Stimulated activated CD8-positive, alpha-beta memory T cell treated with anti-CD3 and anti-CD28 coated beads, Interleukin-4, amount 100 ng/mL, for 24 hours (primary cell): ENCODE measurements at regions not wholly inside any gene's neighbourhood (a gene's known extent, or its start where the extent isn't known, plus 50 kb on each side); places are given as distances from the start of the nearest gene placed in this dataset.

ENCODE experiments used
- DNase-seq: peaks from one replicate; pipeline ENCODE4 v3.0.0-alpha.2; 2020; ENCODE audit warnings: low read depth

- no peak for DNase-seq
Measured at GRCh38 chr22:48265000-48265625, 1502.7 kb downstream of the TBC1D22A start.

- no peak for DNase-seq
Measured at GRCh38 chr22:48264586-48264985, 1502.1 kb downstream of the TBC1D22A start.

DNA sequence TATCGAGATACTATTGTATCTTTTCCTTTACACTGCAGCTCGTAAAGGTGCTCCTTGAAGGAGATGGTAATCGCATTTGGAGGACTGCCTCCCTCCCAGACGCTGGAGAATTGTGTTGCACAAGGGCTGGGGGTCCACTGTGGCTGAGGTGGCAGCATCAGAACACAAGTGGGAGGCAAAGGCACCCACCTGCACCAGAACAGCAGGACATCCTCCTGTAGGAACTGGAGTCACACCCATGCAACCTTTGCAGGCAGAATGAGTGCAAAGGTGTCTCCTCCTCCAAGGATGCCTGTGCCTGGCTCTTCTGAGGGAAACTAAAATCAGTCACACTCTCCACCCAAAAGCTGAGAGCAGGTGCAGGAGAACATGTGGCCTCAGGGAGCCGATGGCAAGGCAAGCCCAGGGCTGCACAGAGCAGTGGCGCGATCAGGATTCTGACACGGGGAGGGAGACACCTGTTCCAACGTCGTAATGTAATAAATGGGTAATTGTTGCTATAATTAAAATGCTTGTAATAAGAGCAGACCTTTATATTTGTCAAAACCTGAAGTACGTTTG, 1501.4 kb downstream of the TBC1D22A start:
- DNase-seq, result no peak

GRCh38 chr22:48263431-48263765, 1500.9 kb downstream of the TBC1D22A start:
- no peak for DNase-seq

GRCh38 chr22:48262596-48263430, 1500.4 kb downstream of the TBC1D22A start:
- no peak for DNase-seq

- no peak for DNase-seq
Measured at GRCh38 chr22:48261706-48262105, 1499.3 kb downstream of the TBC1D22A start.

DNA sequence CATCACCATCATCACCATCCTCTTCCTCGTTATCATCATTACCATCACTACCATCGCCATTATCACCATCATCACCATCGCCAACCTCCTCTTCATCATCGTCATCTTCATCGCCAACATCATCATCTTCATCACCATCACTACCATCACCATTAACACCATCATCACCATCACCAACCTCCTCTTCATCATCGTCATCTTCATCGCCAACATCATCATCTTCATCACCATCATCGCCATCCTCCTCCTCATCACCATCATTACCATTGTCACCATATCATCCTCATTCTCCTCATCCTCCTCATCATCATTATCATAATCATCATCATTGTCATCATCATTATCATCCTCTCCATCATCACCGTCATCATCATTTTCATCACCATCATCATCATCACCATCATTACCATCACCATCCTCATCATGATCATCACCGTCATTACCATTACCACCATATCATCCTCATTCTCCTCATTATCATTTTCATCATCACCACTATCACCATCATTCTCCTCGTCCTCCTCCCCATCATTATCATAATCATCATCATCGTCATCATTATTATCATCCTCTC, 1498.7 kb downstream of the TBC1D22A start:
- no peak for DNase-seq

GRCh38 chr22:48259991-48260670, 1497.7 kb downstream of the TBC1D22A start:
- no peak for DNase-seq

- DNase-seq, result no peak
Measured at GRCh38 chr22:48258811-48259210, 1496.4 kb downstream of the TBC1D22A start.

- no peak for DNase-seq
Measured at GRCh38 chr22:48258064-48258701, 1495.7 kb downstream of the TBC1D22A start.

GRCh38 chr22:48257685-48258055, 1495.2 kb downstream of the TBC1D22A start:
- no peak for DNase-seq

- no peak for DNase-seq
Measured at GRCh38 chr22:48256776-48257684, 1494.6 kb downstream of the TBC1D22A start.

DNA sequence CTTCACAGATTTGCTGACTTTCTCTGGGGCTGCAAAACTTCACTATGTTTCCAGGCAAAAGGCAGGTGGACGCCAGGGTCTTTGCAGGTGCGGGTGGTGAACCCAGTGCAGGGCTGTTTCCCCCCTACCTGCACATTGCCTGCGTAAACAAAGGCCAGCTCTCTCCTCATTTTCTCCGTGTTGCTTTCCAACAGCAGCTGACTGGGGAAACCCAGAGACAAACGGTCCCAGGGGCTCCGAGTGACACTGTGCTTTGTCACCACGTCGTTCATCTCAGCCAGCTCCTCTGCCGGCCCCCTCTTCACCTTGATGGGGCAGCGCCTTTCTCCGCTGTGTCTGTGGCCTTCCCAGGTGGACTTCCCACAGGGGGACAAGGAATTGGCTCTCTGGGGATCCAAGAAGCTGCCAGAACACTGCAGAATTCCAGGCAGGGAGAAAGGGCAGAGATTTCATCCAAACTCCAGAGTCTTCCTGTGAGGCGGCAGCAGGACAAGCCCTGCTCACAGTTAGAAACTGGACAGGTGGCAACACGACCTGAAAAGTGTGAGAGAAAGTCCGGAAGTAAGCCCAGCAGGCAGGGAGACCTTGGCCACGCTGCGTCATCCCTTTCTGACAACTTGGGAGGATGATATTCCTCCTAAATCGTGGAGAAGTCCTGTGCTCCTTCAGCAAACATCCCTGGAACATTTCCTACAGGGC, 1493.7 kb downstream of the TBC1D22A start:
- DNase-seq, result no peak

DNA sequence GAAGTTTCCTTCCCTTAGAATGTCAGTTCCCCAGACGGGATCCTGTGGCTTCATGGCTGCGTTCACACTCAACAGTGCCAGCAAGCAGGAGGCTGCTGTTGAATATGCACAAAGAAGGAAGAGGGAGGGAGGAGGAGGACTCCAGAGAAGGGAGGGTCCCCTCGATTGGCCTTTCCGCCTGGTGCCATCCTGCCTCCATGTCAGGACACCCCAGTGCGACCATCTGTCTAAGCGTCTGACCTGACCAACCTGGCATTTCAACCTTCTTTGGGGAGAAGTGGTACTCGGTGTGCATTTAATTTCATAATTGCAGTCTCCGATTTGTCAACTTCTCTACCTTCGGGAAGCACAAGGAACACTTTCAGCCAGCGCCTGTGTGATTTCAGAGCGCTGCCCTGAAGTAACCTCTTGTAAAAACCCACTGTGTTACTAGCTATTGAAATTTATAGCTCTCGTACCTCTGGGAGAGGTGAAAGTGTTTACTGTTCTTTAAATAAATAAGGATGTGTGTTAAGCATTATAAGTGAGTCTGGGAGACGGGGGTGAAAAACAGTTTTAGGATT, 1491.9 kb downstream of the TBC1D22A start:
- DNase-seq, result no peak

GRCh38 chr22:48253573-48253972, 1491.1 kb downstream of the TBC1D22A start:
- no peak for DNase-seq

DNA sequence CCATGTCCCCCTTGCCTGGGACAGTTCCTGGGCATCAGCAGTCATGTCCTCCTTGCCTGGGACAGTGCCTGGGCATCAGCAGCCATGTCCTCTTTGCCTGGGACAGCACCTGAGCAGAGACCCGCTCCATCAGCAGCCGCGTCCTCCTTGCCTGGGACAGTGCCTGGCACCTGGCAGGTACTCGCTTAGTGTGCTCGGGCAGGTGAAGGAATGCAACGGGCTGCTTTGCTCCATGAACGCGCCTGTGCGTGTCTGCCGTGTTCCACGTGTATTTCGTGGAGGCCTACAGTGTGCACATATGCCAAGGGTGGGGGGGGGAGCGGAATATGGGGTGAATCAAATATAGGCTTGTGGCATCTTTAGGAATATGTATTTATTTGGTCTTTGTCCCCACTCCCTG, 1490.7 kb downstream of the TBC1D22A start:
- DNase-seq, result no peak

DNA sequence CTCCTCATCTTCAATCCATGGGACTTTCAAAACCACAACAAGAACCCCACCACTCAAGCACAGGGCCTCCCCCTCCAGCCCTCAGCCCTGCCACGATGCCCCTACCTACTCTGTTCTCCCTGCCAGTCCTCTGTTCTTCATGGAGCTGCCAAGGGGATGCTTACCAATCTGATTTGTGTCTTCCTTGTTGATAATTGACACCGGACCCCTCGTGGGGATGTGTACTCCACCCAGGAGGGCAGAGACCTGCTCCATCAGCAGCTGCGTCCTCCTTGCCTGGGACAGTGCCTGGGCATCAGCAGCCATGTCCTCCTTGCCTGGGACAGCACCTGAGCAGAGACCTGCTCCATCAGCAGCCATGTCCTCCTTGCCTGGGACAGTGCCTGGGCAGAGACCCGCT, 1489.2 kb downstream of the TBC1D22A start:
- no peak for DNase-seq

DNA sequence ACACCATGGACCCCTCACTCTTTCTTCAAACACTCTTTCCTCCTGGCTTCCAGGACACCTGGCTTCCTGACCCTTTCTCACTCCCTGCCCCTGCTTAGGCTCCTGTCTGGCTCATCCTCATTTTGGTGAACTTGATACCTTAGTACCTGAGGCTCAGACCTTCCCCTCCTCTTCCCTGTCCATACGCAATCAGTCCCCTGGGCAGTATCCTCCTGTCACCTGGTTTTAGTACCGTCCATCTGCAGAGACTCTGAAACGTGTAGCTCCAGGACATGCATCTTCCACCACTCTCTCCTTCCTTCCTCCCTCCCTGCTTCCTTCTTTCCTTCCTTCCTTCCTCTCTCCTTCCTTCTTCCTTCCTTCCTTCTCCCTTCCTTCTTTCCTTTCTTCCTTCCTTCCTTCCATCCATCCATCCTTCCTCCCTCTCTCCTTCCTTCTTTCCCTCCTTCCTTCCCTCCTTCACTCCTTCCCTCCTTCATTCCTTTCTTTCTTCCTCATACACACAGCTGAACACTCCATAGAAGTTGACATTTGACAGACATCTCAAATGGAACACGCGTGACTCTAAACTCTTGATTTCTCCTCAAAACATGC, 1488.6 kb downstream of the TBC1D22A start:
- no peak for DNase-seq

GRCh38 chr22:48250286-48250895, 1487.9 kb downstream of the TBC1D22A start:
- DNase-seq, result no peak
